GM23248 (cell line): ENCODE measurements at regions not wholly inside any gene's neighbourhood (a gene's known extent, or its start where the extent isn't known, plus 50 kb on each side); places are given as distances from the start of the nearest gene placed in this dataset.

Experiments used
- EZH2 ChIP-seq: fragments of 200-600 bp; sonication (generic); IDR thresholded peaks from 2 replicates; pipeline ENCODE4 v1.6.1; 2018; ENCODE audit warnings: antibody characterized with exemption, mild to moderate bottlenecking; ENCODE audit not compliant: insufficient read depth, poor library complexity, severe bottlenecking
- EZH2phosphoT487 ChIP-seq: fragments of 200-600 bp; sonication (generic); IDR thresholded peaks from 2 replicates; pipeline ENCODE4 v1.6.1; 2018; ENCODE audit warnings: antibody characterized with exemption, moderate library complexity, mild to moderate bottlenecking, low read depth; ENCODE audit not compliant: insufficient read depth

- TF ChIP-seq EZH2 (no peak), EZH2phosphoT487 (no peak)
Measured at GRCh38 chr7:52786174-52786573, 249.3 kb upstream of the POM121L12 start.
